ENCODE measurements at regions not wholly inside any gene's neighbourhood (a gene's known extent, or its start where the extent isn't known, plus 50 kb on each side); places are given as distances from the start of the nearest gene placed in this dataset.

- Histone ChIP-seq H3K36me3 (replicated peaks; ENCODE audit: insufficient read depth, low read length) (no peaks in the 10 kb centered on the region), H3K4me1 (ENCODE audit: low read length) (no peaks in the 10 kb centered on the region), H3K9me2 (replicated peaks; ENCODE audit: insufficient read depth, low read length) (no peaks in the 10 kb centered on the region), H4K20me1 (ENCODE audit: insufficient read depth, low read length) (no peaks in the 10 kb centered on the region), H3K27ac (ENCODE audit: low read length) (no peak overlapping the region), H3K4me3 (ENCODE audit: low read length) (no peak overlapping the region), H3K4me2 (ENCODE audit: low read depth, low read length) (no peak overlapping the region), H3K9ac (ENCODE audit: low read length) (no peak overlapping the region), H3K9me3 (replicated peaks; ENCODE audit: insufficient read depth, low read length) (no peaks in the 10 kb centered on the region), H3K27me3 (replicated peaks; ENCODE audit: insufficient read depth, low read length) (no peaks in the 10 kb centered on the region), H3K79me2 (ENCODE audit: low read length) (no peaks in the 10 kb centered on the region), H2AFZ (ENCODE audit: low read length) (no peak overlapping the region), H3F3A (ENCODE audit: insufficient read depth, low read length) (no peaks in the 10 kb centered on the region)
- TF ChIP-seq EZH2phosphoT487 (IDR thresholded peaks at IDR 0.05; ENCODE audit: low read length): no peak
- TF ChIP-seq, protein P1, sequence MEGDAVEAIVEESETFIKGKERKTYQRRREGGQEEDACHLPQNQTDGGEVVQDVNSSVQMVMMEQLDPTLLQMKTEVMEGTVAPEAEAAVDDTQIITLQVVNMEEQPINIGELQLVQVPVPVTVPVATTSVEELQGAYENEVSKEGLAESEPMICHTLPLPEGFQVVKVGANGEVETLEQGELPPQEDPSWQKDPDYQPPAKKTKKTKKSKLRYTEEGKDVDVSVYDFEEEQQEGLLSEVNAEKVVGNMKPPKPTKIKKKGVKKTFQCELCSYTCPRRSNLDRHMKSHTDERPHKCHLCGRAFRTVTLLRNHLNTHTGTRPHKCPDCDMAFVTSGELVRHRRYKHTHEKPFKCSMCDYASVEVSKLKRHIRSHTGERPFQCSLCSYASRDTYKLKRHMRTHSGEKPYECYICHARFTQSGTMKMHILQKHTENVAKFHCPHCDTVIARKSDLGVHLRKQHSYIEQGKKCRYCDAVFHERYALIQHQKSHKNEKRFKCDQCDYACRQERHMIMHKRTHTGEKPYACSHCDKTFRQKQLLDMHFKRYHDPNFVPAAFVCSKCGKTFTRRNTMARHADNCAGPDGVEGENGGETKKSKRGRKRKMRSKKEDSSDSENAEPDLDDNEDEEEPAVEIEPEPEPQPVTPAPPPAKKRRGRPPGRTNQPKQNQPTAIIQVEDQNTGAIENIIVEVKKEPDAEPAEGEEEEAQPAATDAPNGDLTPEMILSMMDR (IDR thresholded peaks at IDR 0.05; ENCODE audit: low read length): no peak
- DNase-seq: no peak
Measured at GRCh38 chr5:172561151-172561550, 79.9 kb upstream of the NEURL1B start.

DNA sequence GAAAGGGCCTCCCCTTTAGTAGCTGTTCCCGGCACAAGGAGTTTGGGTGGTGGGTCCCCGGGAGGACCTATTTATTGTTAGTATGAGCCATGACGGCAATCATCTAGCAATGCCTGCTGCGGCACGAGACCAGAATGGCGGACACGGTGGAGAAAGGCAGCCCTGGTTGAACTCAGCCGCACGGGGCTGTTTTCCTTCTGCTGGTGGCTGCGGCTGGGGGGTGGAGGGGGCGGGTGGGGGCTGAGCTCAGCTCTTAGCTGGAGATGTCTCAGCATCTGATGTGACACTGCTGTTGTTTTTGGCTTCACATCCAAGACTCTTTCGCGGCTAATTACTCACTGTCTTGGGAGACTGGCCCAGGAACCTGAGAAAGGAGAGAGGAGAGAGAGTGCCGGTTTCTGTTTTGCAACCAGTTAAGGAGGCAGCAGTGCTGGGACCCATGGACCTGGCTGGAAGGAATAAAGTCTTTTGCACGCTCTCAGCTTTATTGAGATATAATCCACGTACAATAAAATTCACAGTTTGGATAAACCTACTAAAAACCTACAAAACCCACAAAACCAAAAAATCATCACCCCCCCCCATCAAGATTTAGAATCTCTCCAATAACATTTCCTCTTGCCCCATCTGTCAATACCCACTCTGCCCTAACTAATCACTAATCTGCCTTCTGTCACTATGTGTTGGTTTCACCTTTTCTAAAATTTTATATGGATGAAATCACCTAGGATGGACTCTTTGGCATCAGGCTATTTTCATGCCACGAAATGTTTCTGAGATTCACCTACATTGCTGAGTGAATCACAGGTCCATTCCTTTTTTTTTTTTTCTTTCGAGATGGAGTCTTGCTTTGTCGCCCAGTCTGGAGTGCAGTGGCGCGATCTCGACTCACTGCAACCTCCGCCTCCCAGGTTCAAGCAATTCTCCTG is 81.8 kb upstream of the NEURL1B start:
- Histone ChIP-seq H3K9me2 (replicated peaks; ENCODE audit: insufficient read depth, low read length) (no peaks in the 10 kb centered on the region), H3K27ac (ENCODE audit: low read length) (no peak overlapping the region), H3K36me3 (replicated peaks; ENCODE audit: insufficient read depth, low read length) (no peaks in the 10 kb centered on the region), H3K4me1 (ENCODE audit: low read length) (no peaks in the 10 kb centered on the region), H3K27me3 (replicated peaks; ENCODE audit: insufficient read depth, low read length) (no peaks in the 10 kb centered on the region), H3F3A (ENCODE audit: insufficient read depth, low read length) (no peaks in the 10 kb centered on the region), H3K9ac (ENCODE audit: low read length) (no peak overlapping the region), H3K79me2 (ENCODE audit: low read length) (no peaks in the 10 kb centered on the region), H3K4me3 (ENCODE audit: low read length) (no peak overlapping the region), H3K4me2 (ENCODE audit: low read depth, low read length) (no peak overlapping the region), H4K20me1 (ENCODE audit: insufficient read depth, low read length) (no peaks in the 10 kb centered on the region), H2AFZ (ENCODE audit: low read length) (no peak overlapping the region), H3K9me3 (replicated peaks; ENCODE audit: insufficient read depth, low read length) (no peaks in the 10 kb centered on the region)
- no peak for TF ChIP-seq EZH2phosphoT487 (IDR thresholded peaks at IDR 0.05; ENCODE audit: low read length)
- no peak for TF ChIP-seq EZH2 (optimal IDR thresholded peaks at IDR 0.05; ENCODE audit: low read depth, low read length)
- TF ChIP-seq, protein P1 (IDR thresholded peaks at IDR 0.05; ENCODE audit: low read length): no peak
- no peak for DNase-seq

- H3K36me3 ChIP-seq (replicated peaks; ENCODE audit: insufficient read depth, low read length): no peaks in the 10 kb centered on the region
- no peak overlapping the region for H2AFZ ChIP-seq (ENCODE audit: low read length)
- no peak overlapping the region for H3K27ac ChIP-seq (ENCODE audit: low read length)
- no peak overlapping the region for H3K9ac ChIP-seq (ENCODE audit: low read length)
- no peaks in the 10 kb centered on the region for H3K79me2 ChIP-seq (ENCODE audit: low read length)
- TF ChIP-seq EZH2 (optimal IDR thresholded peaks at IDR 0.05; ENCODE audit: low read depth, low read length) (no peak), EZH2phosphoT487 (IDR thresholded peaks at IDR 0.05; ENCODE audit: low read length) (no peak)
- TF ChIP-seq, protein P1 (IDR thresholded peaks at IDR 0.05; ENCODE audit: low read length): no peak
- no peaks in the 10 kb centered on the region for H3F3A ChIP-seq (ENCODE audit: insufficient read depth, low read length)
- H3K4me3 ChIP-seq (ENCODE audit: low read length): no peak overlapping the region
- no peak for DNase-seq
- no peaks in the 10 kb centered on the region for H4K20me1 ChIP-seq (ENCODE audit: insufficient read depth, low read length)
- H3K4me1 ChIP-seq (ENCODE audit: low read length): no peaks in the 10 kb centered on the region
- H3K9me3 ChIP-seq (replicated peaks; ENCODE audit: insufficient read depth, low read length): no peaks in the 10 kb centered on the region
- H3K9me2 ChIP-seq (replicated peaks; ENCODE audit: insufficient read depth, low read length): no peaks in the 10 kb centered on the region
- no peak overlapping the region for H3K4me2 ChIP-seq (ENCODE audit: low read depth, low read length)
- no peaks in the 10 kb centered on the region for H3K27me3 ChIP-seq (replicated peaks; ENCODE audit: insufficient read depth, low read length)
Measured at GRCh38 chr5:172558076-172558976, 82.7 kb upstream of the NEURL1B start.
